Neutrophil (primary cell): ENCODE measurements at regions not wholly inside any gene's neighbourhood (a gene's known extent, or its start where the extent isn't known, plus 50 kb on each side); places are given as distances from the start of the nearest gene placed in this dataset.

Source experiments
- H3K27ac ChIP-seq: fragments of 200-600 bp; sonication (generic); 2 replicates; pipeline ENCODE4 v1.5.1; 2016; ENCODE audit warnings: mild to moderate bottlenecking, moderate library complexity
- H3K27me3 ChIP-seq: fragments of 200-600 bp; sonication (generic); 2 replicates; pipeline ENCODE4 v1.6.0; 2016; ENCODE audit warnings: mild to moderate bottlenecking
- H3K36me3 ChIP-seq: fragments of 200-600 bp; sonication (generic); 2 replicates; pipeline ENCODE4 v1.5.1; 2017
- H3K4me1 ChIP-seq, 2 experiments: fragments of 200-600 bp in 1 of 2; sonication (generic) in 1 of 2; 1 replicate in 1 of 2; 2 replicates in 1 of 2; pipeline versions ENCODE4 v1.5.1 to v1.6.1; 2013 to 2016; ENCODE audit warnings: low read depth in 1 of 2, low read length in 1 of 2, mild to moderate bottlenecking in 1 of 2, moderate library complexity in 1 of 2; ENCODE audit not compliant: control insufficient read depth in 1 of 2, insufficient read depth in 1 of 2
- H3K4me3 ChIP-seq, 2 experiments: fragments of 200-600 bp in 1 of 2; sonication (generic) in 1 of 2; 1 replicate in 1 of 2; 2 replicates in 1 of 2; pipeline ENCODE4 v1.5.1; 2013 to 2016; ENCODE audit warnings: low read depth in 1 of 2, low read length in 1 of 2, mild to moderate bottlenecking in 1 of 2, moderate library complexity in 1 of 2
- H3K9me3 ChIP-seq: fragments of 200-600 bp; sonication (generic); 2 replicates; pipeline ENCODE4 v1.5.1; 2016
- TF ChIP-seq, protein P1 (sequence below): fragments of 200-600 bp; sonication (generic); IDR thresholded peaks from 2 replicates; pipeline ENCODE4 v1.5.1; 2016; ENCODE audit warnings: antibody characterized with exemption

GRCh38 chr18:78676622-78677482 is 302.8 kb upstream of the SALL3 start:
- Histone ChIP-seq H3K4me3 (no peak overlapping the region), H3K27ac (no peak overlapping the region), H3K36me3 (no peaks in the 10 kb centered on the region), H3K27me3 (no peaks in the 10 kb centered on the region), H3K9me3 (no peaks in the 10 kb centered on the region), H3K4me1 (no peaks in the 10 kb centered on the region)
- TF ChIP-seq, protein P1, sequence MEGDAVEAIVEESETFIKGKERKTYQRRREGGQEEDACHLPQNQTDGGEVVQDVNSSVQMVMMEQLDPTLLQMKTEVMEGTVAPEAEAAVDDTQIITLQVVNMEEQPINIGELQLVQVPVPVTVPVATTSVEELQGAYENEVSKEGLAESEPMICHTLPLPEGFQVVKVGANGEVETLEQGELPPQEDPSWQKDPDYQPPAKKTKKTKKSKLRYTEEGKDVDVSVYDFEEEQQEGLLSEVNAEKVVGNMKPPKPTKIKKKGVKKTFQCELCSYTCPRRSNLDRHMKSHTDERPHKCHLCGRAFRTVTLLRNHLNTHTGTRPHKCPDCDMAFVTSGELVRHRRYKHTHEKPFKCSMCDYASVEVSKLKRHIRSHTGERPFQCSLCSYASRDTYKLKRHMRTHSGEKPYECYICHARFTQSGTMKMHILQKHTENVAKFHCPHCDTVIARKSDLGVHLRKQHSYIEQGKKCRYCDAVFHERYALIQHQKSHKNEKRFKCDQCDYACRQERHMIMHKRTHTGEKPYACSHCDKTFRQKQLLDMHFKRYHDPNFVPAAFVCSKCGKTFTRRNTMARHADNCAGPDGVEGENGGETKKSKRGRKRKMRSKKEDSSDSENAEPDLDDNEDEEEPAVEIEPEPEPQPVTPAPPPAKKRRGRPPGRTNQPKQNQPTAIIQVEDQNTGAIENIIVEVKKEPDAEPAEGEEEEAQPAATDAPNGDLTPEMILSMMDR, result no peak

GRCh38 chr18:78677483-78678317 is 301.9 kb upstream of the SALL3 start:
- TF ChIP-seq, protein P1, result no peak
- Histone ChIP-seq H3K27me3 (no peaks in the 10 kb centered on the region), H3K27ac (no peak overlapping the region), H3K36me3 (no peaks in the 10 kb centered on the region), H3K4me3 (no peak overlapping the region), H3K4me1 (no peaks in the 10 kb centered on the region), H3K9me3 (no peaks in the 10 kb centered on the region)

DNA sequence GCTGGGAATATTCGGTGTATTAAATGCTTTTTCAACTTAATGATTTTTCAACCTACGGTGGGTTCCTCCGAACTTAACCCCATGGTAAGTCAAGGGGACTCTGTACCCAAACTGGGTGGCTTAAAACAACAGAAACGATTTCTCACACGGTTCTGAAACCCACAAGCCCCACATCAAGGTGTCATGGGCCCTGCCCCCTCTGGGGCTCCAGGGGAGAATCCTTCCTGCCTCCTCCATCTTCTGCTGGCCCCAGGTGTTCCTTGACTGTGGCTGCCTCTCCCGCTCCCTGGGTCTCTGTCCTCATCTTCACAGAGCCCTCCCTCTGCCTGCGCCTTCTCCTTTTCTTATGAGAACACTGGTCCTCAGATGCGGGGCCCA is 301.3 kb upstream of the SALL3 start:
- H3K36me3 ChIP-seq, result no peaks in the 10 kb centered on the region
- no peaks in the 10 kb centered on the region for H3K27me3 ChIP-seq
- H3K4me1 ChIP-seq, result no peaks in the 10 kb centered on the region
- no peaks in the 10 kb centered on the region for H3K9me3 ChIP-seq
- TF ChIP-seq, protein P1, result no peak
- no peak overlapping the region for H3K4me3 ChIP-seq
- H3K27ac ChIP-seq, result no peak overlapping the region

GRCh38 chr18:78679031-78679430 is 300.6 kb upstream of the SALL3 start:
- TF ChIP-seq, protein P1, result no peak
- no peaks in the 10 kb centered on the region for H3K9me3 ChIP-seq
- H3K27me3 ChIP-seq, result no peaks in the 10 kb centered on the region
- H3K36me3 ChIP-seq, result no peaks in the 10 kb centered on the region
- H3K4me1 ChIP-seq, result no peaks in the 10 kb centered on the region
- no peak overlapping the region for H3K27ac ChIP-seq
- H3K4me3 ChIP-seq, result no peak overlapping the region

- Histone ChIP-seq H3K4me3 (no peak overlapping the region), H3K9me3 (no peaks in the 10 kb centered on the region)
- TF ChIP-seq, protein P1, result no peak
These were observed 299.9 kb upstream of the SALL3 start for GRCh38 chr18:78679613-78680260.

More at GRCh38 chr18:78679613-78680260, 299.9 kb upstream of the SALL3 start:
- no peaks in the 10 kb centered on the region for H3K36me3 ChIP-seq
- H3K27me3 ChIP-seq, result no peaks in the 10 kb centered on the region
- no peak overlapping the region for H3K27ac ChIP-seq
- no peaks in the 10 kb centered on the region for H3K4me1 ChIP-seq
